ENCODE measurements at regions not wholly inside any gene's neighbourhood (a gene's known extent, or its start where the extent isn't known, plus 50 kb on each side); places are given as distances from the start of the nearest gene placed in this dataset.

DNA sequence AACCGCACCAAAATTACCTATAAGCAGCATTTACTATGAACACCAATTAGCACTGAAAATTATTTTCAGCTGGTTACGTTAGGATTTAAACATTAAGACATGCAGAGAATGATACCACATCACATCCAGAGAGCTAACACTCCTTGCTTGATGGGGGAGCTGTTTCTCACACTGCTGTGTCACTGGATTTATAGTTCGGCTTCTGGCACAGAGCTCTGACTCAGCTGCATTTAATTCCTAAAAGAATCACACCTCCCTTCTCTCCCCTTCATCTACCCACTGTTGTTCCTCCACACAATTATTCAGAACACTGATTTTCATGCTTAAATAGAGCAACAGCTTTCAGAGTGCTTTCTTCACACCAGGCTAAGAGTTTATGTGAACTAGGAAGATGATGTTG lies 82.6 kb upstream of the SV2C start:
- TF ChIP-seq, protein P1, sequence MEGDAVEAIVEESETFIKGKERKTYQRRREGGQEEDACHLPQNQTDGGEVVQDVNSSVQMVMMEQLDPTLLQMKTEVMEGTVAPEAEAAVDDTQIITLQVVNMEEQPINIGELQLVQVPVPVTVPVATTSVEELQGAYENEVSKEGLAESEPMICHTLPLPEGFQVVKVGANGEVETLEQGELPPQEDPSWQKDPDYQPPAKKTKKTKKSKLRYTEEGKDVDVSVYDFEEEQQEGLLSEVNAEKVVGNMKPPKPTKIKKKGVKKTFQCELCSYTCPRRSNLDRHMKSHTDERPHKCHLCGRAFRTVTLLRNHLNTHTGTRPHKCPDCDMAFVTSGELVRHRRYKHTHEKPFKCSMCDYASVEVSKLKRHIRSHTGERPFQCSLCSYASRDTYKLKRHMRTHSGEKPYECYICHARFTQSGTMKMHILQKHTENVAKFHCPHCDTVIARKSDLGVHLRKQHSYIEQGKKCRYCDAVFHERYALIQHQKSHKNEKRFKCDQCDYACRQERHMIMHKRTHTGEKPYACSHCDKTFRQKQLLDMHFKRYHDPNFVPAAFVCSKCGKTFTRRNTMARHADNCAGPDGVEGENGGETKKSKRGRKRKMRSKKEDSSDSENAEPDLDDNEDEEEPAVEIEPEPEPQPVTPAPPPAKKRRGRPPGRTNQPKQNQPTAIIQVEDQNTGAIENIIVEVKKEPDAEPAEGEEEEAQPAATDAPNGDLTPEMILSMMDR (IDR thresholded peaks at IDR 0.05), result no peak
- no peak for TF ChIP-seq POLR2A (IDR thresholded peaks at IDR 0.05)

Measured in body of pancreas (tissue), 4 donors.